ENCODE measurements at regions not wholly inside any gene's neighbourhood (a gene's known extent, or its start where the extent isn't known, plus 50 kb on each side); places are given as distances from the start of the nearest gene placed in this dataset.

DNA sequence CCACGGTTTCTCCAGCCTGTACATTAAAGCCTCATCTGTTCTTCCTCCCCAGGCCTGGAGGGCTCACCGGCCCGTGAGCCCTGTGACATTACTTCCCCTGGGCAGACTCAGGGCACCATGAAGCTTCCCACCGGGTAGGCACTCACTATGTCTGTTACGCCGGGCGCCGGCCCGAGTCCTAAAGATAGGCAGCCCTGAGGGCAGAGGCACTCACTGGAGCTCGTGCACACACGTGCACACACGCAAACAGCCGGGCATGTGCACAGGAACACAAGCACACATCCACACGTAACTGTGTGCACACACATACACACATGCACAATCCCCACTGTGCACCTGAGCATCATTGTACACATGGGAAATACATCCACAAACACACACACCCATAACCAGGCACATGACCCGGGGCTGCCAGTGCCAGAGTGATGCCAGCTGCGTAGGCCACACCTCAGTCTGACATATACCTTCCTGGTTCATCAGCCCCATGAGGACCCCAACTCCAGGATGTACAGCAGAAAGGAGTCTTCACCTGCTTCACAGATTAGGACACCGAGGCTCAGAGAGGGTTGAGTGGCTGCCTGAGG is 83.7 kb downstream of the YTHDF1 start:
- H3K4me1 Mint-ChIP-seq = no peaks in the 10 kb centered on the region

GRCh38 chr20:63130658-63131577 is 85.0 kb downstream of the YTHDF1 start:
- H3K4me1 Mint-ChIP-seq = no peaks in the 10 kb centered on the region
- H3K27me3 Mint-ChIP-seq = peaks cover 23% of the 10 kb centered on the region
- no peak for DNase-seq
- H3K36me3 Mint-ChIP-seq = no peaks in the 10 kb centered on the region
- H3K27ac Mint-ChIP-seq = no peak overlapping the region
- H3K4me3 Mint-ChIP-seq = no peak overlapping the region
- no peaks in the 10 kb centered on the region for H3K9me3 Mint-ChIP-seq

More for the DNA sequence above, 83.7 kb downstream of the YTHDF1 start:
- no peak overlapping the region for H3K4me3 Mint-ChIP-seq
- H3K36me3 Mint-ChIP-seq = no peaks in the 10 kb centered on the region
- H3K9me3 Mint-ChIP-seq = no peaks in the 10 kb centered on the region
- no peak overlapping the region for H3K27ac Mint-ChIP-seq
- no peak for DNase-seq
- H3K27me3 Mint-ChIP-seq = peaks cover 21% of the 10 kb centered on the region

GRCh38 chr20:63129991-63130657 is 85.8 kb downstream of the YTHDF1 start:
- no peak overlapping the region for H3K27ac Mint-ChIP-seq
- no peaks in the 10 kb centered on the region for H3K4me1 Mint-ChIP-seq
- no peak overlapping the region for H3K4me3 Mint-ChIP-seq
- DNase-seq = no peak
- peaks cover 23% of the 10 kb centered on the region for H3K27me3 Mint-ChIP-seq
- H3K36me3 Mint-ChIP-seq = no peaks in the 10 kb centered on the region
- H3K9me3 Mint-ChIP-seq = no peaks in the 10 kb centered on the region

- DNase-seq = no peak
These were observed 86.5 kb downstream of the YTHDF1 start for GRCh38 chr20:63129376-63129965.

GRCh38 chr20:63128956-63129355 is 87.0 kb downstream of the YTHDF1 start:
- Mint-ChIP-seq H3K4me3 (no peak overlapping the region), H3K4me1 (no peaks in the 10 kb centered on the region), H3K27me3 (peaks cover 23% of the 10 kb centered on the region), H3K36me3 (no peaks in the 10 kb centered on the region), H3K9me3 (no peaks in the 10 kb centered on the region), H3K27ac (no peak overlapping the region)
- no peak for DNase-seq

More at GRCh38 chr20:63129376-63129965, 86.5 kb downstream of the YTHDF1 start:
- H3K4me1 Mint-ChIP-seq = no peaks in the 10 kb centered on the region
- H3K36me3 Mint-ChIP-seq = no peaks in the 10 kb centered on the region
- no peaks in the 10 kb centered on the region for H3K9me3 Mint-ChIP-seq
- H3K27me3 Mint-ChIP-seq = peaks cover 23% of the 10 kb centered on the region
- H3K27ac Mint-ChIP-seq = no peak overlapping the region
- no peak overlapping the region for H3K4me3 Mint-ChIP-seq

GRCh38 chr20:63128367-63128766 is 87.6 kb downstream of the YTHDF1 start:
- no peak for DNase-seq
- Mint-ChIP-seq H3K27me3 (peaks cover 23% of the 10 kb centered on the region), H3K27ac (no peak overlapping the region), H3K36me3 (no peaks in the 10 kb centered on the region), H3K4me1 (no peaks in the 10 kb centered on the region), H3K4me3 (no peak overlapping the region), H3K9me3 (no peaks in the 10 kb centered on the region)

- Mint-ChIP-seq H3K27me3 (peaks cover 23% of the 10 kb centered on the region), H3K4me1 (no peaks in the 10 kb centered on the region), H3K27ac (no peak overlapping the region), H3K9me3 (no peaks in the 10 kb centered on the region), H3K4me3 (no peak overlapping the region), H3K36me3 (no peaks in the 10 kb centered on the region)
- DNase-seq = no peak
These were observed 88.1 kb downstream of the YTHDF1 start for GRCh38 chr20:63127700-63128364.

- Mint-ChIP-seq H3K9me3 (no peaks in the 10 kb centered on the region), H3K27me3 (peaks cover 23% of the 10 kb centered on the region), H3K4me1 (no peaks in the 10 kb centered on the region), H3K4me3 (no peak overlapping the region), H3K36me3 (no peaks in the 10 kb centered on the region), H3K27ac (no peak overlapping the region)
- no peak for DNase-seq
These were observed 88.8 kb downstream of the YTHDF1 start for GRCh38 chr20:63126876-63127699.

DNA sequence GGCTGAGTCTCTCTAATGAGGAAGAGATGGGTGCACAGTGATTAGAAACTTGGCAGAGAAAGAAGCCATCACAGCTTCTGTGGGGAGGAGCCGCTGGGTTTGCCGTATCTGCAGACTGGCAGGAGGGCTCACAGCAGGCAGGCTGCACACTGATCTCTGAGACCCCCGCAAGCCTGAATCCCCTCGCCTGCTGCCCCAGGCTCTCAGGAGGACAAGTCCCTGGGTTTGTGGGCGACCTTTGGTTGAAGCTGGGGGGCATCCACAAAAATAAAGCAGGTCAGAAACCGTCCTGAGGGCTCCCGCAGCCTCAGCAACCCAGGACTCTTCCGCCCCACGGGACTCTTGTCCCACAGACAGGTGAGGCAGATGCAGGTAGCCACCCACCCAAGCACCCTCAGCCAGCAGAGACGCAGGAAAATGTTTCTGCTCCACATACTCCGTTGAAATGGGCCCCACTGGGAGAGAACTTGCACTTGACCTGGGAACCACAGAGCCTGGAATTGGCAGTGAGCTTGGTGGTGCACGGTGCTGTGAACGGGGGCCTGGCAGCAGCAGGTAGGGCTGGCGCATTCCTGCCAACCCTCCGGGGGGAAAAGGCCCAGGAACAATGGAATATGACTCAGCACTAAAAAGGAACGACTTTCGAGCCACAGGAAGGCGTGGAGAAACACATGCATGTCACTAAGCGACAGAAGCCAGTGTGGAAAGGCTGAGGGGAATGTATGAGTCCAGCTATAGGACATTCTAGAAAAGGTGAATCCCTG is 89.9 kb downstream of the YTHDF1 start:
- H3K4me3 Mint-ChIP-seq = no peak overlapping the region
- H3K4me1 Mint-ChIP-seq = no peaks in the 10 kb centered on the region
- H3K36me3 Mint-ChIP-seq = no peaks in the 10 kb centered on the region
- H3K27me3 Mint-ChIP-seq = peaks cover 19% of the 10 kb centered on the region
- H3K27ac Mint-ChIP-seq = no peak overlapping the region
- H3K9me3 Mint-ChIP-seq = no peaks in the 10 kb centered on the region
- DNase-seq = no peak

GRCh38 chr20:63125581-63125837 is 90.4 kb downstream of the YTHDF1 start:
- Mint-ChIP-seq H3K4me3 (no peak overlapping the region), H3K27me3 (peaks cover 16% of the 10 kb centered on the region), H3K9me3 (no peaks in the 10 kb centered on the region), H3K4me1 (no peaks in the 10 kb centered on the region), H3K27ac (no peak overlapping the region), H3K36me3 (no peaks in the 10 kb centered on the region)
- no peak for DNase-seq

DNA sequence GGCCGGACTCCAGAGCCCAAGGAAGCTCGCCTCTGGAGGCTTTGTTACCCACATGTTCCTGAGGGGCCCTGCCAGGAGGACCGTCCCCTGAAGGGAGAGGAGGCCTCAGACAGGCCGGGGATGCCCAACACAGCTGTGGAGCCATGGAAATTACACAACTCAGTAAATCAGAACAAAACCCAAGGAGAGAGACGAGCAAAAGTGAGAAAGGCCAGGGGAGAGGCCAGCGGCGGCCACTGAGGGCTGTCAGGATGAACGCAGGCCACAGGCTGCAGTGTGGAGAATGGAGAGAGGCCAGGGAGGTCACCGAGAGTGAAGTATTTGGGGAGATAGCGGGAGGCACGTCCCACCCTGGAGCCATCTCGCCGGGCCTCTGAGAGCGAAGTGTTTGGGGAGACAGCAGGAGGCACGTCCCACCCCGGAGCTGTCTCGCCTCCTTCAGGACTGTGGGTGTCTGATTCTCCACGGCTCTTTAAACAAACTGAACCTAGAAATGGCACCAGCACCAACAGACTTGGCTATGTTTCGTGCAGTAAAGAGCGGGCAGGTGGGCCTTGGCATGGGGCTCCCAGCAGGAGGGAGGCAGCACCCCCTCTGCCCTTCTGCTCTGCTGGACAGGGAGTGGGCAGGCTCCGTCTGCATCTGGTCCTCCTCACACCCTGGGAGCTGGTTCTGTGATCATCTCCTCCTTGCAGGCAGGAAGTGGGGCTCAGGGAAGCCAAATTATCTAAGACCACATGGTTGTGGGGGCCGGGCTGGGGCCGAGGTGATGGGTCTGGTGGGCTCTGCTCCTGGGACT is 91.0 kb downstream of the YTHDF1 start:
- H3K36me3 Mint-ChIP-seq = no peaks in the 10 kb centered on the region
- peaks cover 12% of the 10 kb centered on the region for H3K27me3 Mint-ChIP-seq
- no peak overlapping the region for H3K27ac Mint-ChIP-seq
- no peaks in the 10 kb centered on the region for H3K9me3 Mint-ChIP-seq
- no peak for DNase-seq
- no peaks in the 10 kb centered on the region for H3K4me1 Mint-ChIP-seq
- no peak overlapping the region for H3K4me3 Mint-ChIP-seq

DNA sequence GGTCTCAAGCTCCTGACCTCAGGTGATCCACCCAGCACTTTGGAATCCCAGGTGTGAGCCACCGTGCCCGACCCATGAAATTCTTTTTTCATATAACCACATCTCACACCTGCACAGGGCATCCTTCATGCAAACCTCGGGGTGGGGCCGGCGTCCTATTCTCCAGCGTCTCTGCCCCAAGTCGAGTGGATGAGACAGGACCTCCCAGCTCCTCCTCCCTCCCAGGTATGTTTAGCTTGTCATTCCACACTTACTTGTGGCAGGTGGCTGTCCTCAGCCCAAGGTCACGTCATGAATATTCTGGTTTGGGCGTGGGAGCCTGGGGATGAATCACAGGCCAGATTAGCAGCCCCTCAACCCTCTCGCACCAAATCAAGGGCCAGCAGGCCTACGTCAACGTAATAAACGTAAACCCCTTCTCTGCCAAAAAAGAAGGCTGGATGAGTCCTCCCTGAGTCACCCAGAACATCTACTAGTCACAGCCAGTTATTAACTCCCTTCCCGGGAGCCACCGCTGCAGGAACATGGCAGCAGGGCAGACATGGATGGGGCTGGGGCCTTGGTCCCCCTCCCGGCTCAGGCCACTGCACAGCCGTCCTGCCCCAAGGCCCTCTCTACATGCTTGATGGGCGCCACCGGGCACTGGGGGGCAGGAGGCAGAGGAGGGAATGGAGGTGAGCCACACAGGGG is 91.7 kb downstream of the YTHDF1 start:
- no peaks in the 10 kb centered on the region for H3K36me3 Mint-ChIP-seq
- no peaks in the 10 kb centered on the region for H3K9me3 Mint-ChIP-seq
- H3K4me3 Mint-ChIP-seq = no peak overlapping the region
- H3K4me1 Mint-ChIP-seq = no peaks in the 10 kb centered on the region
- no peak for DNase-seq
- no peak overlapping the region for H3K27ac Mint-ChIP-seq
- H3K27me3 Mint-ChIP-seq = peaks cover 4% of the 10 kb centered on the region

DNA sequence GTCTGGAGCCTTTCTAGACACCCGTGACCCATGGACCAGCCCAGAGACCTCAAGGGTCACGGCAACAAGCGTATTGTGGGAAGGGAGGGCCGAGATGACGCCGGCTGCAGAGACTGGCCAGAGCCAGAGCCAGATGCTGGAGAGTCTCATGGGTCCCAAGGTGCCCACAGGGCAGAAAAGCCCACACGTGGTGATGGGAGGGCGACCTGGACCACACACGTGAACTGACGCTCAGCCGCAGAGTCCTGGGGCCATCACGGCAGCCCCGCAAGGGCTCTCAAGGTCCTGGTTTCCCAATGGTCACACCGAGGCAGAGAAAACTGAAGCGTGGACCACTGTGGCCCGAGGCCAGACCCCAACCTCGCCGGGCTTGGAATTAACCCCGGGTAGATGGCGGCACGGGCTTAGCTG is 92.6 kb downstream of the YTHDF1 start:
- Mint-ChIP-seq H3K27ac (no peak overlapping the region), H3K9me3 (no peaks in the 10 kb centered on the region), H3K4me1 (no peaks in the 10 kb centered on the region), H3K27me3 (peaks cover 2% of the 10 kb centered on the region), H3K36me3 (no peaks in the 10 kb centered on the region), H3K4me3 (no peak overlapping the region)
- no peak for DNase-seq
